Stimulated activated CD4-positive, alpha-beta T cell treated with anti-CD3 and anti-CD28 coated beads, Interleukin-2, amount 100 ng/mL, for 24 hours (primary cell): ENCODE measurements at regions not wholly inside any gene's neighbourhood (a gene's known extent, or its start where the extent isn't known, plus 50 kb on each side); places are given as distances from the start of the nearest gene placed in this dataset.
A peak's percentile ranks its signal among the peaks of the same experiment; 100 is the strongest.
"Not testable (repeated sequence)": the region's sequence is repeated elsewhere in the genome, so short reads cannot be mapped to it uniquely, and the experiment has no call there.

Experiments
- DNase-seq, 2 donors: peaks; one replicate each; pipeline ENCODE4 v3.0.0-alpha.2; 2020

DNA sequence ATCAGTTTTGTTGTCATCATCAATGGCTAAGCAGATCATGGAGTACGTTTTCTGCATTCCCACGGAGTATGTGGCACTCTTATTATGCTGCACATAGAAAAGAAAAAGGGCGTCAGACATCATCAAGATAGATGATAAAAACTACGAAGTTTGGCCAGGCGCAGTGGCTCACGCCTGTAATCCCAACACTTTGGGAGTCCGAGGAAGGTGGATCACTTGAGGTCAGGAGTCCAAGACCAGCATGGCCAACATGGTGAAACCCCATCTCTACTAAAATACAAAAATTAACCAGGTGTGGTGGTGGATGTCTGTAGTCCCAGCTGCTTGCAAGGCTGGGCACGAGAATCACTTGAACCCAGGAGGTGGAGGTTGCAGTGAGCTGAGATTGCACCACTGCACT, 312.8 kb downstream of the GOLGA6L6 start:
- DNase-seq = not testable (repeated sequence)

DNA sequence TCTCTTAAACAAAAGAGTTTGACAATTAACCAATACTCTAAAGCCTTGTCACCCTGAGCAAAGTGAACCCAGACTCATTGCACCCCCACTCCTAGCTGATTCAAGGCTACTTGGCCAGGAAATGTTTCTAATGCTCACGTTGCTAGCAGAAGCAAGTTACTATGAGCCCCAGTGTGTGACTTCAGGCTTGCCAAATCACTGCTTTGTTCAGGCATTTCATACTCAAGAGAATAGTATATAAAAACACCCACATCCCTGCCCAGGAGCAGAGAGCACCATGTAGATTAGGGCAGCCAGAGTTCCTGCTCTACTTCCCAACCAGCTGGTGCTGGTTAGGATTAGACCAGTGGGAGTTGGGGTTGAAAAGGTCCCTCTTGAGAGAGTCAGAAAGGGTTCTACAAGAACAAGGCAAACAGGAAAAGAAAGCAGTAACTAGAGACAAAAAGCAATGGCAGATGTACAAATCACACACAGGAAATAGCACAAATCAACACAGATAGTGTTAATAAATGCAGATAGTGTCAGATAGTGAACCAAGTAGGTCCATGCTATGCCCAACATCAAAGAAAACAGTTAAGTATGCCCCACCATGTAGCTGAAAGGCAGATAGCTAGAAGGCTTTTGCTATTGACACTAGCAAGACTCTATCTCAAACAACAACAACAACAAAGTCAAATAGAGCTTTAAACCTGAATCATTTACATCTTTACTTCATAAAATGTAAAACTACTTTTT, 314.3 kb downstream of the GOLGA6L6 start:
- not testable (repeated sequence) for DNase-seq

DNA sequence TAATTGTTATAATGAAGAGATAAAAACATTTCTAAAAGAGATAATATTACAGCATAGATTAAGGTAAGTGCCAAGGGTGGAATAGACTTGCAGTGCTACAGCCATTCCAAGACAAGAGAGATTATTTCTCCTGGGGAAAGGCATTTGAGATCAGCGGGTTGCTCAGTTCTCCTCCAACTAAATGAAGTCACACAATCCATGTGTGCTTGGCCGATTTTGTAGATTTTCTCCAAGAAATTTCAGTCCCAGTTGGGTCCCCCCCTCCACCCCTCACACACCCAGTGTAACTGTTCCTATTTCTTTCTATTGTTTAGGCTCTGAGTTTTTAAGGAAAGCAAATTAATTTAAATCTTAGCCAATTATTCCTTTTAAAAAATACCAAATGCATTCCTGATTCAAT, 315.1 kb downstream of the GOLGA6L6 start:
- not testable (repeated sequence) for DNase-seq

DNA sequence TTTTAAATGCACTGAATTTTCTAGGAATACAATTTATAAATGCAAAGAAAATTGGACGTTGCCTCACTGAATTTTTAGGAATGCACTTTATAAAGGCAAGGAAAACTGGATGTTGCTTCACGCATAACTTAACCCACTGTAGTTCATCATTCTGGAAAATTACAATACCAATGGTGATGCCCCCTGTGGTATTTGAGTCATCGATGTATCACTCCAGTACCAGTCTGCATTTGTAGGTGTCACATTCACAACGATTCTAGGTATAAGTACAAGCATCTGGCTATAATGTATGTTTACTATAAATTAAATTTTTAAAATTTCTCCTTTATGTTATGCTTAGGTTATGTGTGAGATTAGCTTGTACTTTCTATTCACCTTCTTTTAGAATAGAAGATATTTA, 320.5 kb downstream of the GOLGA6L6 start:
- not testable (repeated sequence) for DNase-seq

DNA sequence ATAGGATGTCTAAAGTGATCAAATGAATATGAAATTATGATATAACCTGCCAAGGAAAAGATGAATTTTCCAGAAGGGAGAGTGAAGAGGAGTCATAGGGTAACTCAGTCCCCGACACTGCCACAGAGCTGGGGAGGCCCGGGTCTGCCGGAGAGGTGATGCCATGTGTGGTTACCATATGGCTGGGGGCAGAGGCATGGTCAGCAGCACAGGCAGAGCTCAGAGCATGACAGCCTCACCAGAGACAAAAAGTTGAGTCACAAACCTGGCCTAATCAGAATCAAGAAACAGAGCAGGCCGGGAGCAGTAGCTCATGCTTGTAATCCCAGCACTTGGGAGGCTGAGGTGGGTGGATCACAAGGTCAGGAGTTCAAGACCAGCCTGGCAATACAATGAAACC, 322.4 kb downstream of the GOLGA6L6 start:
- DNase-seq = not testable (repeated sequence)

DNA sequence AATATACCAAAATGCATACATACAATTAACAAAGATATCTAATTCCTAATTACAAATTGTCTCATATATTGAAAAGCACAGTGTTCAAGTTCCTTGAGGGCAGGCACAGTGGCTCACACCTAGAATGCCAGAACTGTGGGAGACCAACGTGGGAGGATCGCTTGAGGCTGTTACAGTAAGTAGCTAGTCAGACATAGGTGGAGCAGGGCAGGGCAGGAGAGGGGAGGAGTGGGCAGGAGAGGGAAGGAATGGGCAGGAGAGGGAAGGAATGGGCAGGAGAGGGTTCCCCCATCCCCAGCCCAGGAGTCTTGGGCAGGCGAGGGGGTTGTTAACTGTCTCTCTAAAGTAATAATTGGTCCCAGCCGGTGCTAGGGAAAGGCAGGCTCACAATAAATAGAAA, 325.9 kb downstream of the GOLGA6L6 start:
- DNase-seq = not testable (repeated sequence)

DNA sequence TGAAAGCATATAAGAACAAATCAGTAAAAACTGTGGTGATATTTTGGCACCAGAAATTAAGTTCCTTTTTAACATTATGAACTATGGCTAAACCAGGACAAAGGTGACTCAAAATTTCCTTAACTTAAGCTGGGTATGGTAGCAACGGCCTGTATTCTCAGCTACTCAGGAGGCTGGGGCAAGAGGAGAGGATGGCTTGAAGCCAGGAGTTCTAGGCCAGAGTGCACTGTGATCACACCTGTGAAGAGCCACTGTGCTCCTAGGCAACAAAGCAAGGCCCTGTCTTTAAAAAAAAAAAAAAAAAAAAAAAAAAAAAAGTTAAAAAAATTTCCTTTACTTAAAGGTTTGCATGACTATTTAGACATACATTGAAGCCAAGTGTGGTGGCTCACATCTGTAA, 327.5 kb downstream of the GOLGA6L6 start:
- DNase-seq = not testable (repeated sequence)

DNA sequence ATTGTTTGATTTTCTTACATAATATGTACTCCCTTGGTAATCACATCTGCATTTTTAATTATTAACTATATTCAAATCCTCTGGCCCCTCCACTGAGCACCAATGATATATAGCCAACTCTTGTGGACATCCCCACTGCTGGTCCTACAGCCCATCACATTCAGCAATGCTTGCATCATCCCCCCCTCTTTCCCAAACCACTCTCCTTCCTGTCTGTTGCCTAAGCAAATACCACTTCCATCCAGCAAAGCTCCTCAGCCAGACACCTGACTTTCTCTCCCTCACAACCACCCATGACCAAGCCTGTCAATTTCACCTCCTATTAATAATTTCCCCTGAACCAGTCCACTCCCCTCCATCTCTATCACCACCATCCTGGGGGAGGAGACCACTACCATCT, 330.1 kb downstream of the GOLGA6L6 start:
- not testable (repeated sequence) for DNase-seq

DNA sequence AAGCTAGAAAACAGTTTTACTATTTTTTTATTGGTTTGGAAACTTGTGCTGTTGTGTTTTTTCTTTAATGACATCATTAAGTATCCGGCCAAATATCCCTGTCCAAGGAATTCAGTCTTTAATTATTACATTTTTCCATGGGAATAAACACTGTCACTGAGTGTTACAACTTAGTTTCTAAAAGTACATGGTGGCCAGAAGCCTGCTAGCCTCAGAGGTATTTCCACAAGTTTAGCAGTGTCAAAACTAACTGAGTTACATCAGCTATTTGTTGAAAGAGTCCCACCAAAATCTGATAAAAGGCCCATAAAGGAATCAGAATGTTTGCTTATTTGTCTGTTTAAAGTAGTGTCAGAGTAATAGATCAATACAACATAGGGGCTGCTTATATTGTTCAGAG, 331.6 kb downstream of the GOLGA6L6 start:
- not testable (repeated sequence) for DNase-seq

DNA sequence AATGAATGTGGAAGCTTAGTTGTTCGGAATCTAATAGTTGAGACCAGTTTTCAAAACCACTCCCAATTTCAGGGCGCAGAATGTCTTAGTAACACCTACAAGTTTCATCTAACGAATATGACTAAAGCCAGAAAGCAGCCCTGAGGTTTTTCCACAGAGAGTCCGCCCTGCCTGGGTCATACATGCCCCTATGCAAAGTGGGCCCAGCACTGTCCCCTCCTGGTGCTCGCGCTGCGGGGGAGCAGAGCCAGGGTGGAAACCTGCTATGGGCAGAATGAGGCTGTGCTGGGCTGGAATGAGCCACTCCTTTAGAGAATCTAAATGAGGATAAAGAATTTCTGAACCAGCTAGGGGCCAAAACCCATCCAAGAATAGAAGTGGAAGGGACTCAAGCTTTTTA, 334.0 kb downstream of the GOLGA6L6 start:
- DNase-seq = not testable (repeated sequence)

DNA sequence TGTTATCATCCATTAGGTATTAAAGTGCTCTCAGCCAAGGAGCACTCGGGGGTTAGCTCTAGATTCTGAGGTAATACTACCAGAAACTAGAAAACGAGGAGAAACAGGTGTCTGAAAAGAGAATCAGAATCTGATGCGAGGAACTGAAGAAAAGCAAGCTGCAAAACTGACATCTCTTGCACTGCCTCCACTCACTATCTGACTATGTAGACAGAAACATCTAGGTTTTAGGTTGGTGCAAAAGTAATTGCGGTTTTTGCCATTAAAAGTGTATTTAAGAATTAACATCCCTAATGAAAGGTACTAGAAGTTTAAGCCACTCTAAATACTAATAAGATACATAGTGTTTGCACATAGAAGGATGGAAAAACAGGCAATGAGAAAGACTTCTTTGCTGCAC, 334.4 kb downstream of the GOLGA6L6 start:
- DNase-seq = not testable (repeated sequence)

DNA sequence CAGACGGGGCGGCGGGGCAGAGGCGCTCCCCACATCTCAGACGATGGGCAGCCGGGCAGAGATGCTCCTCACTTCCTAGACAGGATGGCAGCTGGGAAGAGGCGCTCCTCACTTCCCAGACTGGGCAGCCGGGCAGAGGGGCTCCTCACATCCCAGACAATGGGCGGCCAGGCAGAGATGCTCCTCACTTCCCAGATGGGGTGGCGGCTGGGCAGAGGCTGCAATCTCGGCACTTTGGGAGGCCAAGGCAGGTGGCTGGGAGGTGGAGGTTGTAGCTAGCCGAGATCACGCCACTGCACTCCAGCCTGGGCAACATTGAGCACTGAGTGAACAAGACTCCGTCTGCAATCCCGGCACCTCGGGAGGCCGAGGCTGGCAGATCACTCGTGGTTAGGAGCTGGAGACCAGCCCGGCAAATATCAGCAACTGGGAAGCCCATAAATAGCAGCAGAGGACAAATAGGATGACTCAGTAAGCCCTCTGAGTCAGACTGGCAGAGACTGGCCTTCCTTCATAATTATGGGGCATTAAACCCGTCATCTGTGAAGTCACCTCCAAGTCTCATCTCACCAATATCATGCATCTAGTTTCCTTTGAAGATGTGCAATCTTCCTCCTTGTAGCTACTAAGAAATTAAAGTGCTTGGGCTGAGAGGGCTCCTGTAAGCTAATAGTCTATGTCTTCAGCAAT, 337.3 kb downstream of the GOLGA6L6 start:
- DNase-seq = not testable (repeated sequence)

DNA sequence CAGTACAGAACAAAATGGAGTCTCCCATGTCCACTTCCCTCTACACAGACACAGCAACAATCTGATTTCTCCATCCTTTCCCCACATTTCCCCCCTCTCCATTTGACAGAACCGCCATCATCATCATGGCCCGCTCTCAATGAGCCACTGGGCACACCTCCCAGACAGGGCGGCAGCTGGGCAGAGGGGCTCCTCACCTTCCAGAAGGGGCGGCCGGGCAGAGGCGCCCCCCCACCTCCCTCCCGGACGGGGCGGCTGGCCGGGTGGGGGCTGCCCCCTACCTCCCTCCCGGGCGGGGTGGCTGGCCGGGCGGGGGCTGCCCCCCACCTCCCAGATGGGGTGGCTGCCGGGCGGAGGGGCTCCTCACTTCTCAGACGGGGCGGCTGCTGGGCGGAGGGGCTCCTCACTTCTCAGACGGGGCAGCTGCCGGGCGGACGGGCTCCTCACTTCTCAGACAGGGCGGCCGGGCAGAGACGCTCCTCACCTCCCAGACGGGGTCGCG, 337.9 kb downstream of the GOLGA6L6 start:
- DNase-seq = not testable (repeated sequence)

DNA sequence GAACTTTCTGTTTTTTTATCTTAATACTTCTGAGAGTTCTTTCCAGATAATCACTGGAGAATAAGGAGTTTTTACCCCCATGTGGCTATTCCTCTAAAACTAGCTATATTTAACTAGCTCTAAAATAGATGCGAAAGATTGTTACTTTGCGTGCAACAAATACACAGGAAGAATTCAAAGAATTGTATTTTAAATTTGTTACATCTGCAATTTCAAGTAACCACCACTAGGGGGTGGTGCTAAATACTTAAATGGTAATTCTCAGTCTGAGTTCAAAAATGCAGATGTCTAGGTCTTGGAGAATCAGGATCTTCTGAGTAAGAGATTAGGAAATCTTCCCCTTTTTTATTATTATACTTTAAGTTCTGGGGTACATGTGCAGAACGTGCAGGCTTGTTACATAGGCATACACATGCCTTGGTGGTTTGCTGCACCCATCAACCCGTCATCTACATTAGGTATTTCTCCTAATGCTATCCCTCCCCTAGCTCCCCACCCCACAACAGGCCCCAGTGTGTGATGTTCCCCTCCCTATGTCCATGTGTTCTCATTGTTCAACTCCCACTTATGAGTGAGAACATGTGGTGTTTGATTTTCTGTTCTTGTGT, 346.9 kb downstream of the GOLGA6L6 start:
- not testable (repeated sequence) for DNase-seq

DNA sequence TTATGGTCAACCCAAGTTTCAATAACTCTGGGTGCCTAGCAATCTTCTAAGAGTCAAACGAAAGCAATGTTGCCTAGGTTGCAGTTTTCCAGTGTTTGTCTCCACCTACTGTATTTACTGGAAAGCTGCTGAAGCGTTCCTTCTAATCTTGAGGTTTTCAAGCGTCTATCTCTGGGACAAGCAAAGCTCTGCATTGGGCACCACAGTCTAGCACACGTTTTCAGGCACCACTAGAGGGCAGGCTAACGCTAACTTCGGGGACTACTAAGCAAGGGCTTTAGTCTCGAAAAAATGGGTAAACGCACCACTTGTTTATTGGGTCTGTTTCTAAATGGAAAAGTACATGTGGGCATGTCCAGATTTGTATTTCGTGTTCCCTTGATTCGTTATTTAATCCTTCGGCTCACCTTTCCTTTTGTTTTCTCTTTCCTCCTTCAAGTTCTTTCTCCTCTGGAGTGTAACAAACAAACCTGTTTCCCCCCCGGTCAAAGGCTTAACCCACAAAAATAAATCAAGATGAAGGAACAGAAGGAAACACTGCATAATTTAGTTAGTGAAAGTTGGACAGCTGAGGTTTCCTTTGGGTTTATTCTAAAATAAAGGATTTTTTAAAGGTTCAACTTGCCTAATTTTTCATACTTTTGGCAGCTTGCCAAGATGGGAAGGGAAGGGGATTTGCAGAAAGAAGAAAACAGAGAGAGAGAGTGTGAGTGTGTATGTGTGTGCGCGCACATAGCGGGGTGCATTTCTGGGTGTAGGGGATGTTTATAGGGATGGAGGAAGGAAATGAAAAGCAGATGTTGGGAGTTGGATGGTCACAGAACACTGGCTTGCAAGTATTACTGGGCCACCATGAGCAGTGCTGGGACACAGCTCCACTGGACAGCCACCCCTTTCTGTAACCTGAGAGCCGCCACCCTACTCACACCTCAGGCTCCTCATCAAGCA, 348.3 kb downstream of the GOLGA6L6 start:
- peak; percentile 31 to 66 for DNase-seq

DNA sequence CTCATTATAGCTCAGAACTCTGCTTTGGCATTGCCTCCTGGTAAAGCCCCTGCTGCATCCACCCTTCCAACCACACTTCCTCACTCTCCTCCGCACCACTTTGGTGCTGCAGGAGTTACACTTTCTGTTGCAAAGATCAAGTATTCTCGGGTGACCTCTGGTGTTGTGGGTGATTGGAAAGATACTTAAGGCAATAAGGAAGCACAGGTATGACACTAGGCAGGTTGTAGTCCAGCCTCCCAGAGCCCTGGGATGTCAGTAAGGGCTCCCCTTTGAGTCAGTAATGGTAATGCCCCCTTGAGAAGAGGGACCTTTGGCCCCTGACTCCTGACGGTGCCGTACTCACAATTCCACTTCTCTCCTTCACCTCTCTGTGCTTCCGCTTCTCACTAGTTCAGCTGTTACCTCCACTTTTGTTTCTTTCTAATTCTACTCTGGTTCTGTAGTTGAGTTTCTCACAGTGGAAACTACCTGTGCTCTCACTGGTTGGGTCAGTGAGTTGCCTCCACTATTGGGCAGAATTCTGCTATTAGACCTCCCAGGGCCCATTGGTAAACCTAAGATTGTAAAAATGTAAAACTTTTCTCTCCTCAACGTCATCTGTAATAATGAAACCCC, 350.0 kb downstream of the GOLGA6L6 start:
- not testable (repeated sequence) for DNase-seq

DNA sequence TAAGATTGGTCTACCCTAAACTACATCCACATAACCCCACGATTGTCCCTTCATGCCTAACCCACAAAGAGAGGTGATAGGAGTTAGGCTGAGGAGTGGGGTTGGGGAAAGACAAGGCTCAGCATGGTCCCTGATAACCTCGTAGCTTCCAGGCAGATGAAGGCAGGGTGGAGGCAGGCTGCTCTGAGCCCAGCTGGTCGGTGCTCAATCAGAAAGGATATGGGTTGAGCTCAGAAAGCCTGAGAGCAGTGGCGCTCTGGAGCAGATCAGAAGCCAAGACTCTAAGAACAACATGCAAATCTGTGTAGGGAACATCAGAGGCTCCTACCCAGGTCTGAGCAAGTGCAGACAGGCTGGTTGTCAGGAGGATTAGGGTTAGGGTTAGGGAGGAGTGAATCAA, 353.0 kb downstream of the GOLGA6L6 start:
- DNase-seq = not testable (repeated sequence)

DNA sequence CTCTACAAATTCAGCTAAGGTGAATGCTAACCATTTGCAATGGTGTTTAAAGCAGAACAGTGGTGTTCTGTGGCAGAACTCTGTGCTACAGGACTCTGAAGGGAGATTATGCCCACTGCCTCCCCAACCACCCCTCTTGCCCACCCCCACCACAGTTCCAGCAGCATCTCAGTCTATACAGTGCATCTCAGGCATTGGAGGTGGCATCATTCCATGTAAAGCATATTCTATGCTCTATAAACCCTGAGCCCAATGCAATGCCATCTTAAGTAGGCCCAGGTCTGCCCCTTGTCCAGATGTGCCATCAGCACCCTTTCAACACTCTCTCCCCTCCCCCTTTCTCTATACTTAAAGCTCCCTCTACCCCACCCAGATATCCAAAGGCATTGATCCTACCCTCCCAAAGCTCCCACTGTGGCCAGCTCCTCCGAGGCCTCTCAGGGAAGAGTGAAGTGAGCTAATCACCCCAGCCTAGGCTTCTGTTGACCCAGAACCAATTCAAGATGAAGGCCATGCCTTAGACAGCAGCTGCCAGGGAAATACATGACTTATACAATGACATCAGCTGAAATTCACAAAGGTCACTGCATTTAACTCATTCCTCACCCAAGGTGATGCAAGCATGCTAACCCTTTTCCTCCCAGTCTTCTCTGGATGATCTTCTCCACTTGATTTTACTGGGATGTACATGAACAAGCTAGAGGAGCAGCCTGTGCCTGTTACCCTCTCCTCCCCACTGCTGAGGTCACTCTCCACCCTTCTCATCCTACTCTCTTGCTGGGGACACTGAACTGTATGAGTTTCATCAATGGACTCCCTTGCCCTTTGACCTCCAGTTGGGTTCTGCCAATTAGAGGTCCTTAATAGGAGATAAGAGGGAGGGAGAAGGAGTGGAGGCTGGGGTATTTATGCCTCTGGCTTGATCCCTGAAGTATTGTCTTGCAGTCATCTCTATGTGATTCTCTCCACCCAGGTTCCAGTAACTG, 353.9 kb downstream of the GOLGA6L6 start:
- DNase-seq = not testable (repeated sequence)

DNA sequence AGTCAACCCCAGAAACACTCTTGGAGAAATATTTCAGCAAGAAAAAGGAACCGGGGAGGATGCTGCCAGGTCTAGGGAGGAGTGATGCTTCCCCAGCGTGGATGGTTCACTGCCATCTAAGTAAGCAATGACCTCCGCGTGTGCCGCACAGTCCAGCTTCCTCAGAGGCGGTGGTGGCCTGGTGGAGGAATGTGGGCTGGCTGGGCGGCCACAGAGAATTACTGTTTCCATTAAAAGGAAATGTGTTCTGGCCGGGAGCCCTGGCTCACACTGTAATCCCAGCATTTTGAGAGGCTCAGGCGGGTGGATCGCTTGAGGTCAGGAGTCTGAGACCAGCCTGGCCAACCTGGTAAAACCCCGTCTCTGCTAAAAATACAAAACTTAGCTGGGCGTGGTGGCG, 356.7 kb downstream of the GOLGA6L6 start:
- not testable (repeated sequence) for DNase-seq

DNA sequence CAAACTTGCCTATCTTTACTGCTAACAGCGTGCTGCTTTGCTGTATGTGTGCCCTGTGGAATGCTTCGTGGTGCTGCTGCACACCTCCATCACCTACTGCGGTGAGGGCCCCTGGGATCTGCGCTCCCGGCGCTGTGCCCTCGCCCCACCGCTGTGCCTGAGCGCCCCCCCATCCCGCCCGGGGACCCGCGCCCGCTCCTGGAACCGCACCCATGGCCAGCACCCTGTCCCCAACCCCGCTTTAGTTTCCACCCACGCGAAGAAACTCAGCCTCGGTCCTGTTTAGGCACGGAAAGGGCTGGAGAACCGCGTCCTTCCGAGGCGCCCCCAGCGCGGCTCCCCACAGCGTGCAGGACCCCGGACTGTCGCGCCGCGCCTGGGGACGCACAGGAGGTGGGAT, 373.4 kb downstream of the GOLGA6L6 start:
- not testable (repeated sequence) for DNase-seq

DNA sequence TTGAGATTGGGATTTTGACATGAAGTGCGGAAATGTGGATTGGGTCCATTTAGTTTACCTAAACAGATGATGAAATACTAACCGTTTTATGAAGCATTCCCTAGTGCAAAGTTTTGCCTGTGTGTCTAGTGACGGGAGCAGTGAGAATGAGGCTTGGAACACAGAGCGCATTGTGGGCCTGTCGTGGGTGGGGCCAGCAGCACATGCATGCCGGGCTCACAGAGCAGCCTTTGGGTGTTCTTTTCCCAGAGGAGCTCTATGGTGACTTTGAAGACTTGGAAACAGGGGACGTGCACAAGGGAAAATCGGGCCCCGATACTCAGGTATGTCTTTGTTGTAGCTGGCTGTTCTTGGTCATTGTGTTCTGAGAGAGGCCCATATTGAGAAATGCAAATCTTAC, 388.1 kb downstream of the GOLGA6L6 start:
- not testable (repeated sequence) for DNase-seq
